Skin epidermis (tissue), 12 donors: ENCODE measurements at regions not wholly inside any gene's neighbourhood (a gene's known extent, or its start where the extent isn't known, plus 50 kb on each side); places are given as distances from the start of the nearest gene placed in this dataset.
"Not testable (repeated sequence)": the region's sequence is repeated elsewhere in the genome, so short reads cannot be mapped to it uniquely, and the experiment has no call there.

ENCODE experiments used
- H3K27ac ChIP-seq, 21 experiments: fragments of 200-600 bp; sonication (generic) in 11 of 21; one replicate each; pipeline ENCODE4 v1.5.0; 2020; ENCODE audit warnings: mild to moderate bottlenecking in 3 of 21, inconsistent platforms in 2 of 21, moderate library complexity in 2 of 21
- H3K4me3 ChIP-seq, 7 experiments: fragments of 200-600 bp; sonication (generic) in 2 of 7; one replicate each; pipeline ENCODE4 v1.5.0; 2020; ENCODE audit warnings: inconsistent platforms in 2 of 7, mild to moderate bottlenecking in 2 of 7, moderate library complexity in 1 of 7

DNA sequence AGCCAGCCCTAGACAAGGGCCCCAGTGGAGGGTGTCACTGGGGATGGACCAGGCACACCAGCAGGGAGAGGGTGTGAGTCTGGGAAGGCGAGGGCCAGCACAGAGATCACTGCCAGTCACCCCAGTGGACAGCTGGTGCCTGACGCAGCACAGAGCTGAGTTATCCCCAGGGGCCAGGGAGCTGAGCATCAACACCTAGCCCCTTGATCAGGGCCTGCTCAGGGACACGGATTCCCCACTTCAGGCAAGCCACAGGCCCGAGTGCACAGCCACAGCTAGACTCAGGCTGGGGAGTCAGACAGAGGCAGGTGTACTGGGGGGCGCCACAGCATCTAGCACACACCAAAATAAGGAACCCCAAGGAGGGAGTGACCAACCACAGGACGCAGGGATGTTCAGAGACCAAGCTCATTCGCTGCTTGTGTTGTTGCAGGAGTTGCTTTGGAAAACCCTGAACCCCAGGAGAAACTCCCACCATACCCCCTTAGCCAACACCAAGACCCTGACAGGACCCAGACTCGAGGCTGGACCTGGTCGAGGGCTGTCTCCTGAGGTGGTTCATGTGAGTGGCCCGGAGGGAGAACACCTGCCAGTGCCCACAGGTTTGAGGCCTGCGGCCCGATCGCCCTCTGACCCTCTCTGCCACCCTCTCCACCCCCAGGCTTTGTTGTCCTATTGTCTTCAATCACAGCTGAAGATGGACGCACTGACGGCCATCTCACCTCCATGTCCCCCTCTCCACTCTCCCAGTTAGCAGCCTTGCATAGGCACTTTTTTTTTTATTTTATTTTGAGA, 146.8 kb downstream of the TPRA1 start:
- H3K4me3 ChIP-seq, result no peak overlapping the region
- H3K27ac ChIP-seq, result no peak overlapping the region

- H3K4me3 ChIP-seq, result no peak overlapping the region
Observed at GRCh38 chr3:127442506-127442905, 148.0 kb downstream of the TPRA1 start.

DNA sequence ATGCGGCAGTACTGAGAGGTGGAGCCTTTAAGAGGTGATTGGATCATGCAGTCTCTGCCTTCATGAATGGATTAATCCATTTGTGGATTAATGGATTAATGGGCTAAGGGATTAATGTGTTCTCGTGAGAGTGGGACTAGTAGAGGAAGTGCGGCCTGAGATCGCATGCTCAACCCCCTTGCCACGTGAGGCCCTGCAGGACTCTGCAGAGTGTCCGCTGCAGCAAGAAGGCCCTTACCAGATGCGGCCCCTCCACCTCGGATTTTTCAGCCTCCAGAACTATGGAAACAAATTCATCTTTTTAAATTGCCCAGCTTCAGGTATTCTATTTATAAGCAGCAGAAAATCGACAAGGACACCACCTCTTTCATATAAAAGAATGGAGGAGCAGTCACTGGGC, 148.8 kb downstream of the TPRA1 start:
- no peak overlapping the region for H3K4me3 ChIP-seq
- no peak overlapping the region for H3K27ac ChIP-seq

More at GRCh38 chr3:127442506-127442905, 148.0 kb downstream of the TPRA1 start:
- H3K27ac ChIP-seq, result no peak overlapping the region

GRCh38 chr3:127440384-127440783, 150.1 kb downstream of the TPRA1 start:
- Histone ChIP-seq H3K4me3 (no peak overlapping the region), H3K27ac (no peak overlapping the region)

GRCh38 chr3:127439621-127440020, 150.9 kb downstream of the TPRA1 start:
- no peak overlapping the region for H3K4me3 ChIP-seq
- no peak overlapping the region for H3K27ac ChIP-seq

DNA sequence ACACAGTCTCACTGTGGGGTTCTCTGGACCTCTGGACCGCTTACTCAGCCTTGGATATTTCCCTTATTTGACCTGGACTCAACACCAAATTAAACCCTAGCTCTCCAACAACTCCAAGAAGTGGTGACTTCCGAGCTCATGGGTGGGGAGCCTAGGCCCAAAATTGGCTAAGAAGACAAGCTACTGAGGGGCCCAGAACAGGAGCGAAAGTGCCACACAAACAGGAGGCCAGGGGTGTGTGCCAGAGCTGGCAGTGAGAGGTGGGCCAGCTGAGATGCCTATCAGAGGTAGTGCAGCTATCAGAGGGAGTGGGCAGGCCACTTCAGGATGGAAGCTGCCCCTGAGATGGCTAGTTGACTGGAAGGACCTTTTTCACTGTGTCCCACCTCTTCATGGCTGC, 151.1 kb upstream of the PRR20G start:
- Histone ChIP-seq H3K27ac (no peak overlapping the region), H3K4me3 (no peak overlapping the region)

GRCh38 chr3:127438371-127438770, 150.5 kb upstream of the PRR20G start:
- no peak overlapping the region for H3K27ac ChIP-seq
- no peak overlapping the region for H3K4me3 ChIP-seq

DNA sequence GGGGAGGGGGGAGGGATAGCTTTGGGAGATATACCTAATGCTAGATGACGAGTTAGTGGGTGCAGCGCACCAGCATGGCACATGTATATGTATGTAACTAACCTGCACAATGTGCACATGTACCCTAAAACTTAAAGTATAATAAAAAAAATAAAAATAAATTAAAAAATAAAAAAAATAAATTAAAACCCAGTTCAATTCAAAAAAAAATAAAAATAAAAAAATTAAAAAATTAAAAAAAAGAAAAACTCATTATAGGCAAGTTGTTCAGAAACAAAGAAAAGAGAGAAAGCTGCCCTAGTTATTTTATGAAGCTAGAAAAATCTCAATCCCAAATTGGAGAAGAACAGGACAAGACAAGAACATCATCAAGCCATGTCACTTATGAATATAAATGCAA, 147.5 kb upstream of the PRR20G start:
- not testable (repeated sequence) for H3K4me3 ChIP-seq, H3K27ac ChIP-seq

- Histone ChIP-seq H3K4me3 (no peak overlapping the region), H3K27ac (no peak overlapping the region)
Observed at GRCh38 chr3:127431066-127431465, 143.2 kb upstream of the PRR20G start.

DNA sequence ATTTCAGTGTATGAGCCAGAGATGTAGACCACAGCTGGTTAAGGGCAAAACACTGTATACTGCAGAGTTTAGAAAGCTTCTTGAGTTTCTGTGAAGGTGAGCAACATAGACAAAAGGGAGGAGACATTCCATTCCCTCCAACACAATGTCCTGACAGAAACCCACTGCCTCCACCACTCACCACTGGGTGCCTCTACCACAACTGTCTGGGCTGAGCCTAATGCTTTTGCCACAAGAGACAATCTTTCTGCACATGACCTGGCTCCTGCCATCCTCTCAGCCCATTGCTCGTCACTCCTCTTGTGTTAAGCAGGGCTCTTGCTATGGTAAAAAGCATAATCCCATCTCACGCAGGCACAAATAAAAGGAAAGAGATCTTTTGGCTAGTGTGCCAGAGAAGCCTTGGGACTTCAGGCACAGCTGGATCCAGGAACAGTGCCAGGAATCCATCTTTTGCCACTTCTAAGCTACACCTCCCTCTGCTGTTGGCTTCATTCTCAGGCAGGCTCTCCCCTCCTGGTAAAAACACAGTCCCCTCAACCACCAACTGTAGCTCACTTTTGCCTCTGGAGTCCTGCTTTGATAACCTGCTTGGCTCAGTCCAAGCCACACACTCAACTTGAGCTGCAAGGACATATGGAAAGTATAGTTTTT, 140.6 kb upstream of the PRR20G start:
- no peak overlapping the region for H3K27ac ChIP-seq
- no peak overlapping the region for H3K4me3 ChIP-seq

- H3K4me3 ChIP-seq, result no peak overlapping the region
- no peak overlapping the region for H3K27ac ChIP-seq
Observed at GRCh38 chr3:127427666-127428065, 139.8 kb upstream of the PRR20G start.

DNA sequence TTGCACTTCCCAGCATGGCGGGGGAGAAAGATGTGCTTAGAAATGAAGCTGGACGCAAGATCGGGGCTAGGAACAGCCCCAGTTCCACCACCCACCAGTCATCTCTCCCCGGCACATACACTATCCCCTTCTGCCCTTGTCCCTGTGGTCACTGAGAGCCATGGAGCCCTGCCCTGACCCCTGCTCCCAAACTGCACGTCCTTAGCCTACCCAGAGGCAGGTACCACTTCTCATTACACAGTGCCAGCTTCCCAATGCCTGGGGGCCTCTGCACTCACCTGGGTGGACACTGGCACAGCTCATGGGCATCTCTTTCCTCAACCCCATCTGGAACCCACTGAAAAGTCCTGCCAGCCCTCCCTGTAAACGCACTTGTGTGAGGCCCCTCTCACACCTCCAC, 139.3 kb upstream of the PRR20G start:
- H3K27ac ChIP-seq, result no peak overlapping the region
- H3K4me3 ChIP-seq, result no peak overlapping the region

- Histone ChIP-seq H3K27ac (no peak overlapping the region), H3K4me3 (no peak overlapping the region)
Observed at GRCh38 chr3:127426444-127427153, 138.8 kb upstream of the PRR20G start.

- Histone ChIP-seq H3K4me3 (no peak overlapping the region), H3K27ac (no peak overlapping the region)
Observed at GRCh38 chr3:127425505-127426443, 137.9 kb upstream of the PRR20G start.

- no peak overlapping the region for H3K4me3 ChIP-seq
- H3K27ac ChIP-seq, result no peak overlapping the region
Observed at GRCh38 chr3:127424766-127425504, 137.1 kb upstream of the PRR20G start.

DNA sequence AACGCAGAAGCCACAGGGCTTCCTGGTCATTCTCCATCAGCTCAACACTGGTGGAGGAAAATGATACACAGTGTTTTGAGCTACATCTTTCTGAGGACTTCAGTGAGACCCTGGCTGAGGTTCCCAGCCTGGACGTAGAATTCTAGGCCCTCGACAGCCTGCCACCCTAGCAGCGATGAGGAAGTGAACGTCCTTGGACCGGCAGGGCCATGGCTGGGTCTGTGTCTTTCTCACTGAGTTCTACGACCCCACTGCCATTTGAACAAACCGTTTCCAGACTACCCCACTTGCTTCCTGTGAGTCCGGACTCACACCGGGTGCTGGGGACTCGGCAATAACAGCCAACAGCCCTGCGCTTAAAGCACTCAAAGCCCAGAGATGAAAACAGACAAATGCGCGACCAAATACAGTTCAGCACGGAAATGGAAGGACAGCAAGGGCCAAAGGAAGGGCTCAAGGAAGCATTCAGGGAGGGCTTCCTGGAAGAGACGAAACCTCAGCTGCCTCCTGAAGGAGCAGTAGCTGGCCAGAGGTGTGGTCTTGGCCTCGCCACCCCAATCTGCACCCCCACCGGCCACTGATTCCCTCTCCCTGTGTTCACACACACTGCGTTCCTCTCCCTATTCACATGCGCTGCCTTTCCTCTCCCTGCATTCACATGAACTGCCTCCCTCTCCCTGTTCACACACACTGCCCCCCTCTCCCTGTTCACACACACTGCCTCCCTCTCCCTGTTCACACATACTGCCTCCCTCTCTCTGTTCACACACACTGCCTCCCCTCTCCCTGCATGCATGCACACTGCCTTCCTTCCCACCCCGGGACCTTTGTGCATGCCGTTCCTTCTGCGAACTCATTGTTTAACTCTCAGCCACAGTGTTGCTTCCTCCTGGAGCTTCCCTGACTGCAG, 136.3 kb upstream of the PRR20G start:
- Histone ChIP-seq H3K27ac (no peak overlapping the region), H3K4me3 (no peak overlapping the region)

DNA sequence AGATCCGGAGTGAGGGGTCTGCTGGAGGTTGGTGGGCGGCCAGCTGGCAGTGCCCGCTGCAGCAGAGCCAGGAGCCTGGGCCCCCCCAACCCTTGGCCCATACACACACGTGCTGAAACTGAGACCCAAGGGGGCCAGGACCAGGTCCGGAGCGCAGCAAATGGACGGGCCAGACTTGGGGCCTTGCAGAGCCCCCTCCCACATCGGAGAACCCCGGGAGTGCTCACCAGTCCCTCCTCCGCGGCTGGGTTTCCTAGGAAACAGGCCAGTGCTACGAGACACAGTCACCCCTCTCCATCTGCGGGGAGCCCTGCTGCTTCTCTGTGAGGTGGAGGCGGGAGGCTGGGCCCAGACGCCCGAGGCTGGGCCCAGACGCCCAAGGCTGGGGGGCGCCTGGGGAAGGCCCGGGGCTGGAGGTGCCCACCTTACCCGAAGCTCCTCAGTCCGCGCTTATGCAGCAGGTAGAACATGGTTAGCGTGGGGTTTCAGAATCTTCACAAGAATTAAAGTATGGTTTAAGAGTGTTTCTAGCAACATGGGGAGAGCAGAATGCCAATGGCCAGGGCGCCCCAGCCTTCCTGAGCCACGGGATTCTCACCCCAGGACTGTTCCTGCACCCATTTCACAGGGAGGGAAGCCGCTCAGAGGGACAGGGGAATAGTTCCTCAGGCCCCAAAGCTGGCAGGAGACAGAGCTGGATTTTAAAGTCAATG, 135.0 kb upstream of the PRR20G start:
- H3K27ac ChIP-seq, result no peak overlapping the region
- H3K4me3 ChIP-seq, result no peak overlapping the region
